ENCODE measurements at regions not wholly inside any gene's neighbourhood (a gene's known extent, or its start where the extent isn't known, plus 50 kb on each side); places are given as distances from the start of the nearest gene placed in this dataset.

DNA sequence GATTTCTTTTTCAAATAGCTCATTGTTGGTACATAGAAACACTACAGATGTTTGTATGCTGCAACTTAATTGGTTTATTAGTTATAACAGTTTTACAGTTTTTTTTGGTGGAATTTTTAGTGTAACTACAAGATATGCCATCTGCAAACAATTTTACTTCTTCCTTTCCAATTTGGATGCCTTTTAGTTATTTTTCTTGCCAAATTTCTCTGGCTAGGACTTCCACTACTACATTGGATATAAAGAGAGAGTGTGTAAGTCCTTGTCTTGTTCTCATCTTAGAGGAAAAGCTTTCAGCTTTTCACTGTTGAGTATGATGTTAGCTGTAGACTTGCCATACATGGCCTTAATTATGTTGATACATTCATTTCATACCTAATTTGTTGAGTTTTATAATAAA lies 143.6 kb upstream of the EOMES start:
- no peak for DNase-seq

DNA sequence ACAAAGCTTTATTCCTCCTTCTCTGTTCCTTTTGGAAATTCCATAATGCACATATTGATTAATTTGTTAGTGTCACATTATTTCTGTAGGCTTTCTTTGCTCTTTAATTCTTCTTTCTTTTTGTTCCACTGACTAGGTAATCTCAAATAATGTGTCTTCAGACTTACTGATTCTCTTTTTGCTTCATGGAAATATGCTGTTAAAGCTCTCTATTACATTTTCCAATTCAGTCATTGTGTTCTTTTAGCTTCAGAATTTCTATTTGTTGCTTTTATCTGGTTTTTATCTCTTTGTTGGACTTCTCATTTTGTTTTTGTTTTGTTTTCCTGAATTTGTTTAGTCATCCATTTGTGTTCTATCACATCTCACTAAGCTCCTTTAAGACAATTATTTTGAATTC lies 147.0 kb upstream of the EOMES start:
- no peak for DNase-seq

DNA sequence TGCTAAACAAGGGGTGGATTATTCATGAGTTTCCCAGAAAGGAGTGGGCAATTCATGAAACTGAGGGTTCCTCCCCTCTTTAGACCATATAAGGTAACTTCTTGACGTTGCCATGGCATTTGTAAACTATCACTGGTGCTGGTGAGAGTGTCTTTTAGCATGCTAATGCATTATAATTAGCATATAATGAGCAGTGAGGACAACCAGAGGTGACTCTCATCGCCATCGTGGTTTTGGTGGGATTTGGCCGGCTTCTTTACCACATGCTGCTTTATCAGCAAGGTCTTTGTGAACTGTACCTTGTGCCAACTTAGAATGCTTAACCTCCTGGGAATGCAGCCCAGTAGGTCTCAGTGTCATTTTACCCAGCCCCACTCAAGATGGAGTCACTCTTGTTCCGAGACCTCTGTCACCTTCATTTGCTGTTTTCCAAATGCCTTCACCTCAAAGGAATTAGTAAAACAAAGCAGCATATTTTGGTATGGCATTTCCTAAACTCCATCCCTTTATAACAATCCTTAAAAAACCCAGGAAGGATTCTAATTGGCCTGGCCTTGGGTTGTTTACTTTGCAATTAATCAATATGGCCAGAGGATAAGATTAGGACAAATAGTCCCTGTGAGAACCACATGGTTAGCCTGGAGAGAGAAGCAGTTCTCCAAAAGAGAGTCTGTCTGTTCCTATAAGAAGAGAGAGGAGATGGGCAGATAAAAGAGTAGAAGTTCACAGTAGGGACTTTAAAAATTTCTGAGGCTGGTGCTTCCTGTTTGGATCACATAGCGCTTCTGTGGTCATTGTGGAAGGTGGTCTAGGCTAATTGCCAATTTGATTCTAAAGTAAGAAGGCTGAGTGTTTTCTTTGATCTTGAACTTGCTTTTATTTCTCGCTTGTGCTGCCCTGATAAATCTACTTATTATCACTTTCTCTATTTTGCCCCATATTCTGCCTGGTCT lies 155.2 kb upstream of the EOMES start:
- no peak for DNase-seq

- DNase-seq, result no peak
Observed at GRCh38 chr3:27878014-27878383, 155.9 kb upstream of the EOMES start.

GRCh38 chr3:27880969-27881892 lies 159.1 kb upstream of the EOMES start:
- DNase-seq, result no peak

GRCh38 chr3:27883266-27883665 lies 161.1 kb upstream of the EOMES start:
- DNase-seq, result no peak

GRCh38 chr3:27885641-27886040 lies 163.5 kb upstream of the EOMES start:
- no peak for DNase-seq

DNA sequence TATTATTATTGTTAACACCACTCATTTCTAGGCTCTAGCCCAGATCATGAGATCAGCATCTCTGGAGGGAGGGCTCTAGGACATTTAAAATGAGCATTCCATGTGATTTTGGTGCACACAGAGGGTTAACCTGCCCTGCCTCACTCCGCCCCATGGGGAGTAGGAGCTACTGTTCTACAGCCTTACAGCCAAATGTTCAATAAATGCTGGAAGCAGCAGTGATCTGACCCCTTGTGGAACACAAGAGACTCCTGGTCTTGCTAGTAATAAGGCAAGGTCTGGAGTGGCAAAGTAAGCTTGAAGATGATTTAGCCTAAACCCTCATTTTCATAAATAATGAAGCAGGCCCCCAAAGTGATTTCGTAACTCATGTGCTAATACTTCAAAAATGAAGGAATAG lies 166.4 kb upstream of the EOMES start:
- no peak for DNase-seq

DNA sequence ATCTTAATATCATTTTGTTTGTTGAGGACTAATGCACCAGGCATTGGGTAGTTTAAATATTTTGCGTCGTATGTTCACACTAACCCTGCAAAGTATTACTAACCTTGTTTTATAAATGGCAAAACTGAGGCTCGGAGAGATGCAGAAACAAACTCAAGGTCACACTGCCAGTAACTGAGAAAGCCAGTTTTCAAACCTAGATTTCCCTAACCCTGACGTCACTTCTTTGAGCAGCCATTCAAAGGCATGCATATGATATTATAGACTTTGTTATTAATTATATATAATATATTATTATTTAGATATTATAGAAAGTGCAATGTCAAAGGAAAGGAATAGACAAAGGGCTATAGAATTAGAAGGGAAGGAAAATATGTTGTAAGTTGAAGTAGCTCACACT lies 167.6 kb upstream of the EOMES start:
- DNase-seq, result no peak

GRCh38 chr3:27900316-27900715 lies 178.2 kb upstream of the EOMES start:
- no peak for DNase-seq

GRCh38 chr3:27903446-27903845 lies 181.3 kb upstream of the EOMES start:
- no peak for DNase-seq

DNA sequence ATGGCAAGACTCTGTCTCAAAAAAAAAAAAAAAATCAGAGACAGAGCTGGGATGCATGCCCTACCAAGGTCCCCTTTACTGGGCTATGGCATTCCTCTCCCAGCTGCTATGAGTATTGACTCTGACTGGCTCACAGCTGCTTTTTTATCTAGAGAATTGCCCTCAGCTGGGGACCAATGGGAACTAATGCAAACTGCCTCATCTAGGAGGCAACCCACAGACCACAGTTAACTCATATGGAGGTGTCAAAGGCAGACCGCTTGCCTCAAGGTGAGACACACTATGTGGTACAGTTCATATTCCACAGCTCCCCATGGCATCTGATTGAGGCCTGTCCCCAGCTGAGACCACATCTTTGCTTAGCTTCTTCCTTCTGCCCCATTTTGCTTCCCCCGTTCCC lies 183.5 kb upstream of the EOMES start:
- DNase-seq, result no peak

DNA sequence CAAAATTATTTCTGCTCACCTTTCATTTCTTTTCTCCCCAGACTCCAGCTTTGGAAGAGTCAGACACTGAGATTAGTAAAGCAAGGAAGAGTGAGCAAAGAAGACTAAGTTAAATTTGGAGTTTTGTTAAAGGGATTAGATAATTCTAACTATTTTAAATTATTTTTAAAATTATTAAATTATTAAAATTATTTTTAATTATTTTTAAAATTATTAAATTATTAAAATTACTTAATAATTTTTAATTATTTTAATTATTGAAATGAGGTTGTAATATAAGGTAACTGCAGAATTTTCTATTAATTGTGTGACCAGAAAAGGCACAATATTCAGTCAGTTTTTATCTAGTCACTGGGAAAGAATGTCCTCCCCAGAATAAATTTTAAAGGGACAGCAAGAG lies 185.0 kb upstream of the EOMES start:
- DNase-seq, result no peak

GRCh38 chr3:27907929-27908328 lies 185.8 kb upstream of the EOMES start:
- DNase-seq, result no peak

- no peak for DNase-seq
Observed at GRCh38 chr3:27910456-27910855, 188.3 kb upstream of the EOMES start.

- DNase-seq, result no peak
Observed at GRCh38 chr3:27914199-27914598, 192.1 kb upstream of the EOMES start.

- no peak for DNase-seq
Observed at GRCh38 chr3:27923349-27924068, 201.4 kb upstream of the EOMES start.

DNA sequence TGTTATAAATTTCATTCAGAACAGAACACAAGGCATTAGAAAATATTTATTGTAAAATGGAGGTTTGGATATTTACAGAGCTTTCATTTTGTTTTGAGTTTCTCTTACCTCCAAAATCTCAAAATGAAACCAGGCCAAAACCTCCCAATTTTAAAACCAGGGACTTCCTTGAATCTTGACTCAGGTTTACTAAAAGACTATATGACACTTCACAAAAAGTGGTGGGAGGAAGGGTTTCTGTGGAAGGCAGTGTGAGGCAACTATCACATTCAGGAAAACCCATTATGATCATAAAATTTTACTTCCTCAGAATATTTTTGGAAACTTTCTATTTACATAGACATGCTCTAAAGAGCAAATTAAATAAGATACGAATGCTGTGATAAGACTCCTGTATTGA lies 205.8 kb upstream of the EOMES start:
- no peak for DNase-seq

- DNase-seq, result no peak
Observed at GRCh38 chr3:27930052-27930602, 208.0 kb upstream of the EOMES start.

DNA sequence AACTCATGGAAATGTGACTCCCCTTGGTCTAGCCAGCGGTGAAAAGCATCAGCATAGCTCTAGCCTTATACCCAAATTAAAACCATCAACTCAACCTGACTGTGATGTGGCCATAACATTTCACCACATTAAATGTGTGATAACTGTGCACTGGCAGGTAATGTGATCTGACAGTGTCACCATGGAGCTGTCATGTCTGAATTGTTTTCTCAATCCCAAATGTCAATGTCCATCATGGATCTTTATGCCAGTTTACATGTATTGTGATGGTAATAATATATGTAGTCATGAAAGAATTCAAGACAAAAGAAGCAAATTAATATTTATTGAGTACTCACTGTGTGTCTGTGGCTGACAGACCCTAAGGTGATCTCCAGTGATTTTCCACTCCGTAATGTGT lies 213.4 kb upstream of the EOMES start:
- no peak for DNase-seq

DNA sequence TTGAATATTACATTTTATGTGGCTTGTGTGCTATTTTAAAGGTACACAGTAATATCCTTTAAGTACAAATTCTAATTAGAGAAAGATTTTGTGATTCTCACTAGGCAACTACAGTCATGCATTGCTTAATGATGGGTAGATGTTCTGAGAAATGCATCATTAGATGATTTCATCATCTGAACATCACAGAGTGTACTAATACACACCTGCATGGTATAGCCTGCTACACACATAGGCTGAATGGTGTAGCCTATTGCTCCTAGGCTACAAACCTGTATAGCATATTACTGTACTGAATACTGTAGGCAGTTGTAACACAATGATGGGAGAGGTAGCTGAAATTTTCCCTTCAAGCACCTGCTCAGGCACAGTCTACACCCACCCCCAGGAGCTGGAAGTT lies 217.4 kb upstream of the EOMES start:
- no peak for DNase-seq

DNA sequence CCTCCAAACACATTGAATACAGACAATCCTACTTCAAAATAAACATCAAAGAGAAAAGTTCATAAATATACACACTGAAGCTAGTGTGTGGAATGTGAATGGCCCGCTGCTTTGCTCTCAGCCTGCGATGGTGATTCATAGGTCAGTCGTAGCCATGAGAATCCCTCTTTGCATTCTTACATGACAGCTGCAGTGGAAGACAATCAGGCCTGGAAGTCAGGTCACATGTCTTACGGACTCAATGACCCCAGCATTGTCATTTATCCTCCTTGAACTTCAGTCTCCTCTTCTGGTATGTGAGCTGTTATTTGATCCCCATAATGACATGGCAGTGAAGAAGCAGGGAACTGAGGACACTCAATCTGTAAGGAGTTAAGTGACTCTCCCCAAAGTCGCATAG lies 217.8 kb upstream of the EOMES start:
- no peak for DNase-seq

- DNase-seq, result no peak
Observed at GRCh38 chr3:27943106-27943505, 221.0 kb upstream of the EOMES start.

Measured in NCI-H2029 (cell line).